Osteoblast (primary cell): ENCODE measurements at regions not wholly inside any gene's neighbourhood (a gene's known extent, or its start where the extent isn't known, plus 50 kb on each side); places are given as distances from the start of the nearest gene placed in this dataset.
A peak's percentile ranks its signal among the peaks of the same experiment; 100 is the strongest.

Experiments
- DNase-seq: peaks from one replicate; pipeline ENCODE4 v3.0.0; 2011; ENCODE audit warnings: low spot score, mixed read lengths; ENCODE audit not compliant: insufficient read length; ENCODE audit errors: missing footprints
- H2AFZ ChIP-seq: 2 replicates; pipeline ENCODE4 v1.6.0; 2011; ENCODE audit warnings: mild to moderate bottlenecking, low read length
- H3K27ac ChIP-seq: 2 replicates; pipeline ENCODE4 v1.5.1; 2011; ENCODE audit warnings: mild to moderate bottlenecking, low read depth, low read length, moderate library complexity
- H3K27me3 ChIP-seq: 2 replicates; pipeline ENCODE4 v1.6.0; 2012; ENCODE audit warnings: mild to moderate bottlenecking, control low read depth, inconsistent platforms, low read length, moderate library complexity; ENCODE audit not compliant: insufficient read depth
- H3K36me3 ChIP-seq: 2 replicates; pipeline ENCODE4 v1.5.1; 2011; ENCODE audit warnings: mild to moderate bottlenecking, low read length, control low read depth, moderate library complexity; ENCODE audit not compliant: insufficient read depth
- H3K4me1 ChIP-seq: 2 replicates; pipeline ENCODE4 v1.5.1; 2011; ENCODE audit warnings: mild to moderate bottlenecking, low read length, control low read depth, moderate library complexity; ENCODE audit not compliant: insufficient read depth
- H3K4me2 ChIP-seq: 2 replicates; pipeline ENCODE4 v1.6.0; 2011; ENCODE audit warnings: mild to moderate bottlenecking, low read length; ENCODE audit not compliant: insufficient read depth
- H3K4me3 ChIP-seq: fragments of 200-600 bp; sonication (generic); 3 replicates; pipeline ENCODE4 v1.5.1; 2012; ENCODE audit warnings: mild to moderate bottlenecking, low read length, inconsistent platforms; ENCODE audit not compliant: insufficient read depth
- H3K79me2 ChIP-seq: 2 replicates; pipeline ENCODE4 v1.6.0; 2012; ENCODE audit warnings: mild to moderate bottlenecking, low read length, control low read depth, inconsistent platforms; ENCODE audit not compliant: insufficient read depth
- H3K9me3 ChIP-seq: 2 replicates; pipeline ENCODE4 v1.5.1; 2011; ENCODE audit warnings: low read depth, low read length, control low read depth
- H4K20me1 ChIP-seq: 2 replicates; pipeline ENCODE4 v1.6.0; 2012; ENCODE audit warnings: mild to moderate bottlenecking, low read length, control low read depth; ENCODE audit not compliant: insufficient read depth
- TF ChIP-seq, protein P1 (sequence below): IDR thresholded peaks from 2 replicates; pipeline ENCODE4 v1.5.1; 2011; ENCODE audit warnings: mild to moderate bottlenecking, low read depth, low read length, moderate library complexity; ENCODE audit errors: extremely low read depth

DNA sequence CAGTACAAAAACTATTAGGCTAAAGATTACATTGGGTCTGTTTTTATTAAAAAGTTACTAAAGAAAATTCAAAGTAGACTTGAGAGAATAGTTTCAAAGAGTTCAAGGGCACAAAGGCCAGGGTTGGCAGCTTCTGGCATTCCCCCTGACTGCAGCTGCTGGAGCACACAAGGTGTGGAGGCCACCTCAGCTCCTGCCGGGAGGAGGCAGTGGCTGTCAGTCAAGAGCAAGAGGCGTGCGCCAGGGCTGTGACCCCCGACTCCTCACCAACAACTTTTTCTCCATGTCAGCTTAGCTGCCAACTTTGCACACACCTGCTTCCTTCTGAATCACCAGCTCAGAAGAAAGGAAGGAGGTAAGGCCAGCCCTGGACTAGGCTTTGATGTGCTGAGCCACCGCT is 144.6 kb upstream of the PLXNA4 start:
- Histone ChIP-seq H4K20me1 (no peaks in the 10 kb centered on the region), H3K79me2 (no peaks in the 10 kb centered on the region), H3K4me3 (no peak overlapping the region), H3K27ac (no peak overlapping the region), H3K4me2 (no peak overlapping the region), H2AFZ (no peak overlapping the region), H3K9me3 (peaks cover 3% of the 10 kb centered on the region), H3K27me3 (no peaks in the 10 kb centered on the region), H3K36me3 (no peaks in the 10 kb centered on the region), H3K4me1 (no peaks in the 10 kb centered on the region)
- no peak for DNase-seq
- TF ChIP-seq, protein P1, sequence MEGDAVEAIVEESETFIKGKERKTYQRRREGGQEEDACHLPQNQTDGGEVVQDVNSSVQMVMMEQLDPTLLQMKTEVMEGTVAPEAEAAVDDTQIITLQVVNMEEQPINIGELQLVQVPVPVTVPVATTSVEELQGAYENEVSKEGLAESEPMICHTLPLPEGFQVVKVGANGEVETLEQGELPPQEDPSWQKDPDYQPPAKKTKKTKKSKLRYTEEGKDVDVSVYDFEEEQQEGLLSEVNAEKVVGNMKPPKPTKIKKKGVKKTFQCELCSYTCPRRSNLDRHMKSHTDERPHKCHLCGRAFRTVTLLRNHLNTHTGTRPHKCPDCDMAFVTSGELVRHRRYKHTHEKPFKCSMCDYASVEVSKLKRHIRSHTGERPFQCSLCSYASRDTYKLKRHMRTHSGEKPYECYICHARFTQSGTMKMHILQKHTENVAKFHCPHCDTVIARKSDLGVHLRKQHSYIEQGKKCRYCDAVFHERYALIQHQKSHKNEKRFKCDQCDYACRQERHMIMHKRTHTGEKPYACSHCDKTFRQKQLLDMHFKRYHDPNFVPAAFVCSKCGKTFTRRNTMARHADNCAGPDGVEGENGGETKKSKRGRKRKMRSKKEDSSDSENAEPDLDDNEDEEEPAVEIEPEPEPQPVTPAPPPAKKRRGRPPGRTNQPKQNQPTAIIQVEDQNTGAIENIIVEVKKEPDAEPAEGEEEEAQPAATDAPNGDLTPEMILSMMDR = no peak

DNA sequence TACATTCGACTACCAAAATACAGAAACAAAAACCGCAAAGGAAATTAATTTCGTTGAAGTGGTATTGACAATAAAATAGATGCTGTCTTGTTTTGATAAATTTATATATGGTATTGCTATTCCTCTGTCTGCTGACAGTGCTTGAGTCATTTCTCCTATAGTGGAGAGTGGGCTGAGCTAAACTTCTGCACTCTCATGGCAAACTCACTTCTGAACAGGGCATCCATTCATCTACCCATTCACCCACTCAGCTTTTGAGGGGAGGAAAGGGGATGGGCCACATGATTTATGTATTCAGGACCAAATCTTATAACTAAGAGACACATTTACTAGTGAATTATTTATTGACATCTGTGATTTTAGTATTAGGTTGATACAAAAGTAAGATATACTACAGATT is 137.6 kb upstream of the PLXNA4 start:
- Histone ChIP-seq H4K20me1 (no peaks in the 10 kb centered on the region), H3K79me2 (no peaks in the 10 kb centered on the region), H3K4me1 (no peaks in the 10 kb centered on the region), H3K36me3 (no peaks in the 10 kb centered on the region), H3K4me2 (no peak overlapping the region), H2AFZ (no peak overlapping the region), H3K27me3 (no peaks in the 10 kb centered on the region), H3K4me3 (no peak overlapping the region), H3K27ac (no peak overlapping the region), H3K9me3 (no peaks in the 10 kb centered on the region)
- no peak for DNase-seq
- TF ChIP-seq, protein P1 = no peak

DNA sequence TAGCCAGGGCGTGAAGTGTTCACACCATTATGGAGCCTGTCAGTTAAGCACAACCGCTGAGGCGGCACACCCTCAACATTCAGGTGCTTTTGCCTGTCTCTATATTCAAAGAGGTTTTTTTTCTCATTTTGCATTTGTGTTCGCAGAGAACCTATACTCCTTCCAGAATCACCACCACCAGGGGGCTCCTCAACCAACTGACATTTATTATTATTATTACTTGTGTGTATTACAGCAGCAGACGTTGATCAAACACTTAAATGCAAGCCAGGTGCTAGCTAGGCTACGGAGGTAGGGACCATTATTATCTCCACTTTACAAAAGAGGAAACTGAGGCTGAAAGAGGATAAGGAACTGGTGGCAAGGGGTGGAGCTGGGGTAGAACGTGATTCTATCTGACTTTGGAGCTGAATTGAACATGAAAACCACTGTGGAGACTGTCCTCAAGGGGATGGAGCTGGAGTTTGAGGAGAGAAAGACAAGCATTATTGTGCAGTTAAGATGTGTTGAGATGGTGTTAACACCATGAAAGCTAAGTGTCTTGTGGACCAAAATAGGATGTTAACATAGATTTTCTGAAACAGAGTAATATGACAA is 133.8 kb upstream of the PLXNA4 start:
- Histone ChIP-seq H2AFZ (no peak overlapping the region), H3K27ac (no peak overlapping the region), H3K9me3 (no peaks in the 10 kb centered on the region), H3K4me2 (no peak overlapping the region), H3K36me3 (no peaks in the 10 kb centered on the region), H3K4me3 (no peak overlapping the region), H4K20me1 (no peaks in the 10 kb centered on the region), H3K79me2 (no peaks in the 10 kb centered on the region), H3K4me1 (no peaks in the 10 kb centered on the region), H3K27me3 (no peaks in the 10 kb centered on the region)
- TF ChIP-seq, protein P1 = peak; percentile 69
- no peak for DNase-seq

- peaks cover 5% of the 10 kb centered on the region for H3K27me3 ChIP-seq
- H4K20me1 ChIP-seq = no peaks in the 10 kb centered on the region
- H3K27ac ChIP-seq = no peak overlapping the region
- H3K79me2 ChIP-seq = no peaks in the 10 kb centered on the region
- H3K4me3 ChIP-seq = no peak overlapping the region
- no peaks in the 10 kb centered on the region for H3K36me3 ChIP-seq
- no peak overlapping the region for H3K4me2 ChIP-seq
- no peaks in the 10 kb centered on the region for H3K9me3 ChIP-seq
- no peak for DNase-seq
- TF ChIP-seq, protein P1 = no peak
- H3K4me1 ChIP-seq = no peaks in the 10 kb centered on the region
- H2AFZ ChIP-seq = no peak overlapping the region
Measured at GRCh38 chr7:132708470-132708869, 132.2 kb upstream of the PLXNA4 start.
